AG09309 (cell line): ENCODE measurements at regions not wholly inside any gene's neighbourhood (a gene's known extent, or its start where the extent isn't known, plus 50 kb on each side); places are given as distances from the start of the nearest gene placed in this dataset.

Source experiments
- DNase-seq: peaks from one replicate; pipeline ENCODE4 v3.0.0-alpha.2; 2010; ENCODE audit warnings: low read depth
- H3K4me3 ChIP-seq: 2 replicates; pipeline ENCODE4 v1.5.1; 2011; ENCODE audit warnings: mild to moderate bottlenecking, low read depth, low read length, moderate library complexity; ENCODE audit not compliant: control insufficient read depth
- TF ChIP-seq, protein P1 (sequence below): IDR thresholded peaks from 2 replicates; pipeline ENCODE4 v1.5.1; 2011; ENCODE audit warnings: mild to moderate bottlenecking, low read depth, low read length, inconsistent platforms; ENCODE audit not compliant: insufficient read depth, control insufficient read depth; ENCODE audit errors: missing control alignments

DNA sequence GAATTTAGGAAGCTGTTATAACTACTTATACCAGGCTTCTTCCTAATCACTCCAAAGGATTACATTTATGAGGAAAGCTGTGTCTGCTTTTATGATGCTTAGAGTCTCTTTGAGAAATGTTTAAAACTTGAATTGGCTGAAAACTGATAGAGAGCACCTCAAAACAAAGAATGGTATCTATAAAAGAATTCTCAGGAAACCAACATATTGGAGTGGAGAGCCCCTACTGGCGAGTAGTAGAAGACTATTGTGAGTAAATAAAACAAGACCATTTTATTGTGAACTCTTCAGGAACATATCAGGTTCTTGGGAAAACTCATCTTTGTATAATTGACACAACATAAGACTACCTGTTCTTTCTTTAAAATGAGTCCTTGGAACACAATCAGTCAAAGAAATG lies 578.6 kb downstream of the RERGL start:
- DNase-seq, result no peak
- TF ChIP-seq, protein P1, sequence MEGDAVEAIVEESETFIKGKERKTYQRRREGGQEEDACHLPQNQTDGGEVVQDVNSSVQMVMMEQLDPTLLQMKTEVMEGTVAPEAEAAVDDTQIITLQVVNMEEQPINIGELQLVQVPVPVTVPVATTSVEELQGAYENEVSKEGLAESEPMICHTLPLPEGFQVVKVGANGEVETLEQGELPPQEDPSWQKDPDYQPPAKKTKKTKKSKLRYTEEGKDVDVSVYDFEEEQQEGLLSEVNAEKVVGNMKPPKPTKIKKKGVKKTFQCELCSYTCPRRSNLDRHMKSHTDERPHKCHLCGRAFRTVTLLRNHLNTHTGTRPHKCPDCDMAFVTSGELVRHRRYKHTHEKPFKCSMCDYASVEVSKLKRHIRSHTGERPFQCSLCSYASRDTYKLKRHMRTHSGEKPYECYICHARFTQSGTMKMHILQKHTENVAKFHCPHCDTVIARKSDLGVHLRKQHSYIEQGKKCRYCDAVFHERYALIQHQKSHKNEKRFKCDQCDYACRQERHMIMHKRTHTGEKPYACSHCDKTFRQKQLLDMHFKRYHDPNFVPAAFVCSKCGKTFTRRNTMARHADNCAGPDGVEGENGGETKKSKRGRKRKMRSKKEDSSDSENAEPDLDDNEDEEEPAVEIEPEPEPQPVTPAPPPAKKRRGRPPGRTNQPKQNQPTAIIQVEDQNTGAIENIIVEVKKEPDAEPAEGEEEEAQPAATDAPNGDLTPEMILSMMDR, result no peak
- no peak overlapping the region for H3K4me3 ChIP-seq

DNA sequence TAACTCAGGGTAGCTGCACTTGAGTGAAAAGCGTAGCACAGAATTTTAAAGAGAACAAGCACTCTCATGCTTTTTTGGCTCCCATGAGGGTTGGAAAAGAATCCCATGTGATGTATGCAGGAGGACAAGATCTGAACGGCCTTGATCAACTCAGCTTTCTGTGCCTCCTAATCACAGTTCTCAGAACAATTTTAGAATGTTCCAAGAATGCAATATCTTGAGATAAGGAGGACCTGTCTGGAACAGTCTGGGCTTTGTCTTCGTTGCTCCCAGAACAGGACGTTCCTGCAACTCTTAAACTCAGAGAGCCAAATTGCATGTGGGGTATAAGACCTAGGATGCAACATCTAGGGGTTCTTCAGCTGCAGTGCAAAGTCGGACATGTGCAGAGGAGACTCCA lies 582.7 kb downstream of the RERGL start:
- no peak for DNase-seq

DNA sequence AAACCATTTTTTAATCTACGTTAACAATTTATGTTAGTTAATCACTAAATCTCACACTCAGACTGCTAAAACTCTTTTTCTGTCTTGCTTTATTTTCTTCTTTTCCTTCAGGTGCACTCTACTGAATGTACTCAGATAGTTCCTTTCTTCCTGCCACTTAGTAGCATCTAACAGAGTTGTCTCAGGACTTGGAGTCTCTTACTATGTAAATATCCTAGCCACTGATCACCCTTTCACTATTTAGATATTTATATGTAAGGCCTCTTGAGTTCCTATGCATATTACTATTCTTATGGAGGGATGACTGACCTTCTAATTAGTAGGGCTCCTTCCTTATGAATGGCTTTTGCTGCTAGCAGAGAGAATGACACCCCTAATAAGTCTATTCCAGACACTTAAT lies 586.3 kb downstream of the RERGL start:
- no peak for DNase-seq
- TF ChIP-seq, protein P1, result no peak
- H3K4me3 ChIP-seq, result no peak overlapping the region

More for the DNA sequence above, 582.7 kb downstream of the RERGL start:
- no peak overlapping the region for H3K4me3 ChIP-seq
- TF ChIP-seq, protein P1, result no peak

DNA sequence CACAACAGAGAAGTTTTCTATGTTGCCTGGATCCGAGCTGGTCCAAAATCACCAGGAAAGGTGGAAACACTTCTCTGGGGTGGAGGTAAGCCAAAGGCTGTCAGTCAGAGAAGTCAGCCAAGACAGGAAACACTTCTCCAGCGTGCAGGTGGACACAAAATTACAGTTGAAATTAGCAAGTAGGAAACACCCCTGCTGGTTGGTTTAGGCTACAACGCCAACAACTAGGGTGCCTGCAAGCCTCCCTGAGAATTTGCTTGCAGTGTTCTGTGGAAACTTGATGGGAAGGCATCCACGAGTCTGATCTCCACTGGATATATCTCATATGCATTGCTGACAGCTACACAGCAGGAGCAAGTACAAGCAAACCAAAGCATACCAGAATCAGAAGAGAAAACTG lies 600.5 kb downstream of the RERGL start:
- no peak overlapping the region for H3K4me3 ChIP-seq
- TF ChIP-seq, protein P1, result no peak
- no peak for DNase-seq

DNA sequence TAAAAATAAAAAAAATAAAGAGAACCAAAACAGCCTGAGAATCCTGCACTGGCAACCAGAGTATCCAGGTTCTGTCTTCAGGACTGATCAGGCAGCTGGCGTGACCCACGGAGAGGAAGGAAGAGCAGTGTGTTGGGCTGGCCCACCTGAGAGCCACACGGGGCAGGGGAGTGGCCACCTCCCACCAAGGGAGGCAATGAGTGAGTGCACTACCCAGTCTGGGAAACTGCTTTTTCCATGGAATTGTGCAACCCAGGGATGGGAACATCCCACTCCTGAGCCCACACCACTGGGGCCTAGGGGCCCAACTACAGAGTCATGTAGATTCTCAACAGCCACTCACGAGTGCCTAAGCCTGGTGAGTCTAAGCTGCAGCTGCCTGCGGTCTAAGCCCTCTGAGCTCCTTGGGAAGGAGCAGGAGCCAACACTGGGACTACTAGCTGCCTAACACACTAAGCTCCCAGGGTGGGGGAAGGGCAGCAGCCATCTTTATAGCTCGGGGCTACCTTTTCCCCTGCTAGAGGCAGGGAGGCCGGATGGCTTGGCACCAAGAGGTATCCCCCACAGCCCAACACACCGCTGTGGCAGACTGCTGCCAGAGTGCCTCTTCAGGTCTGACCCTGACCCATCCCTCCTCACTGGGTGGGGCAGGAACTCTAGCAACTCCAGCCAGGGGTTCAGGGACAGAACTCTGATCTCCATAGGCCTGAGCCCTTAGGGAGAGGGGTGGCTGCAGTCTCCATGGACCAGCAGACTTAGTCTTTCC lies 610.9 kb downstream of the RERGL start:
- no peak for DNase-seq
- TF ChIP-seq, protein P1, result no peak
- no peak overlapping the region for H3K4me3 ChIP-seq

DNA sequence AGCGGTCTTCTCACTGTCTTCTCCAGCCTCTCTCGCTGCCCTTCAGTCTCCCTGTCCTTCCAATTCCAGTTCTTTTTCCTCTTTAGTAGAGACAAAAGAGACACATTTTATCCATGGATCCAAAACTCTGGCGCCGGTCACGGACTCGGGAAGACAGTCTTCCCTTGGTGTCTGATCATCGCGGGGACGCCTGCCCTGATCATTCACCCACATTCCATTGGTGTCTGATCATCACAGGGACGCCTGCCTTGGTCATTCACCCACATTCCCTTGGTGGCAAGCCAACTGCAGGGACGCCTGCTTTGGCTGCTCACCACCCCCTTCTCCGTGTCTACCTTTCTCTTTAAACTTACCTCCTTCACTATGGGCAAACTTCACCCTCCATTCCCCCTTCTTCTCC lies 619.5 kb downstream of the RERGL start:
- TF ChIP-seq, protein P1, result no peak
- H3K4me3 ChIP-seq, result no peak overlapping the region
- no peak for DNase-seq
